H4 (cell line): ENCODE measurements at regions not wholly inside any gene's neighbourhood (a gene's known extent, or its start where the extent isn't known, plus 50 kb on each side); places are given as distances from the start of the nearest gene placed in this dataset.
"Not testable (repeated sequence)": the region's sequence is repeated elsewhere in the genome, so short reads cannot be mapped to it uniquely, and the experiment has no call there.

Experiments used
- DNase-seq: peaks from one replicate; pipeline ENCODE4 v3.0.0-alpha.2; 2015; ENCODE audit warnings: low spot score

DNA sequence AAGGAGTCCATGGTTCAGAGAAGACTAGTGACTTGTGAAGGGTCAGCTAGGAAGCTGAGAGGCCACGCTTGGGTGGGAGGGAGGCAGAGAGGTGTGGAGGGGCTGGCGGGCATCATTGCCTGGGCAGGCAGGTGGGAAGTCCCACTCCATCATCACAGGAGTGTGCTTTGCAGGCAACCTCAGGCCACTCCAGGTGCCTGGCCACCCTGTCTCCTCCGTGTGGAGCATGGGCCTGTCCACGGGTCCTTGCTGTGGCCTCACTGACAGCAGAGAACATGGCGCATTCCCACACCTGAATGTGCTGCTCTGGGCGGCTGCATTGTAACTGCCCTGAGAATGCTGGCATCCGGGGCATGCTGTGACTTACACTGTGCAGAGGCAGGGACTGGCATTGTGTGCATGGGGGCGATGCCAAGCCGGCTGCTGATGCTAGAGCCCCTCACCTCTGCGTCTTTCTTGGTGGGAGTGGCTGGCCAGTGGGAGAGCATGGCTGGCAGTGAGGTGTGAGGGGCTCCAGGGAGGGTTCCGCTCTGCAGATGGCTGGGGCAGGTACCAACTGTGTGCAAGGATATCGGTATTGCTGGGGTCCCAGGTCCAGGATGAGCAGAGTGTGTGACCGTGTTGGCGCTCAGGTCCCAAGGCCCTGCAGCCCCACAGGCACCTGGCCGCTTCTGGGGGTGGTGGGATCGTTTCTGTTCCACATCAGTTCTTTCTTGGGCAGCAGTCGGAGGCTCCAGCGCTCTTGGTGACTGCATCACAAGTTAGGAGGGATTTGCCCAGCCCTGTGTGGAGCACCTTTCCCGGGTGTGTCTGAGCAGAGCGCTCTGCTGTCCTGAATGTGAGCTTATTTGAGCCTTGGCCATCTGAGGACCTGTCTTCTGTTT, 94.8 kb downstream of the NPIPB11 start:
- DNase-seq, result no peak

DNA sequence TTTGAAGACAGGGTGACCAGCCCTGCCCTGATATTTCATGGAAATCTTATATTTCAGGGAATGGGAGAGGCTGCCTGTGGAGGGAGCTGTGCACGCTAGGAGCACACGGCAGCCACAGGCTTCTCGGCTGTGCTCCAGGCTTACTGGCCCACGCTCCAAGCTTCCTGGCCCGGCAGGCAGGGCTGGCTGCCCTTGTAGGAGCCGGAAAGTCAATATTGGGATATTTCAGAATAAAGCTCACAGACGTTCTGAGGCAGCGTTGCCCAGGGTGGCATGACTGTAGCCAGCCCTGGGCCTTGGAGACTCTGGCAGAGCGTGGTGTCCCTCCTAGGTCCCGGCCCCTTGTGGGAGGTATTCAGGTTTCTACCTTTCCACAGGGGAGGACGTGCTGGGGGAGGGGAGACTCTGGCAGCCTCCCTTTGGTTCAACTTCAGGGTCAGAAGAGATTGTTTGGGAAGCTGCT, 95.6 kb downstream of the NPIPB11 start:
- DNase-seq, result no peak

GRCh38 chr16:29310243-29310642, 96.3 kb downstream of the NPIPB11 start:
- not testable (repeated sequence) for DNase-seq

DNA sequence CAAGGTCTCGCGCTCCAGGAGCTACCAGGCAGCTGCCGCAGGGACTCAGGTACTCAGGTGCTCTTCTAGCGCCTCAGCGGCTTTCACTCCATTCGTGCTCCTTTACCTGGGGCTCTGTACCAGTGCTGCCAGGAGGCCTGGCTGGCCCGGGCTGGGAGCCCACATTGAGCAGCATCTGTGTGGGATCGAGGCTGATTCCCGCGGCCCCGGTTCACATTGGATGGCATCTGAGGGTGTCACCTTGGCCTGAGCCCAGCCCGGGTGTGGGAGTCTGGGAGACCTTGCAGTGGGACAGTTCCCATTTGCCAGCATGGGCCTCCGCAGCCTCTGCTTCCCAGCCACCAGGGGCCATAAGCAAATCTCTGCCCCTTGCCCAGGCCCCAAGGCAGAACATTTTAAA, 96.9 kb downstream of the NPIPB11 start:
- DNase-seq, result not testable (repeated sequence)

DNA sequence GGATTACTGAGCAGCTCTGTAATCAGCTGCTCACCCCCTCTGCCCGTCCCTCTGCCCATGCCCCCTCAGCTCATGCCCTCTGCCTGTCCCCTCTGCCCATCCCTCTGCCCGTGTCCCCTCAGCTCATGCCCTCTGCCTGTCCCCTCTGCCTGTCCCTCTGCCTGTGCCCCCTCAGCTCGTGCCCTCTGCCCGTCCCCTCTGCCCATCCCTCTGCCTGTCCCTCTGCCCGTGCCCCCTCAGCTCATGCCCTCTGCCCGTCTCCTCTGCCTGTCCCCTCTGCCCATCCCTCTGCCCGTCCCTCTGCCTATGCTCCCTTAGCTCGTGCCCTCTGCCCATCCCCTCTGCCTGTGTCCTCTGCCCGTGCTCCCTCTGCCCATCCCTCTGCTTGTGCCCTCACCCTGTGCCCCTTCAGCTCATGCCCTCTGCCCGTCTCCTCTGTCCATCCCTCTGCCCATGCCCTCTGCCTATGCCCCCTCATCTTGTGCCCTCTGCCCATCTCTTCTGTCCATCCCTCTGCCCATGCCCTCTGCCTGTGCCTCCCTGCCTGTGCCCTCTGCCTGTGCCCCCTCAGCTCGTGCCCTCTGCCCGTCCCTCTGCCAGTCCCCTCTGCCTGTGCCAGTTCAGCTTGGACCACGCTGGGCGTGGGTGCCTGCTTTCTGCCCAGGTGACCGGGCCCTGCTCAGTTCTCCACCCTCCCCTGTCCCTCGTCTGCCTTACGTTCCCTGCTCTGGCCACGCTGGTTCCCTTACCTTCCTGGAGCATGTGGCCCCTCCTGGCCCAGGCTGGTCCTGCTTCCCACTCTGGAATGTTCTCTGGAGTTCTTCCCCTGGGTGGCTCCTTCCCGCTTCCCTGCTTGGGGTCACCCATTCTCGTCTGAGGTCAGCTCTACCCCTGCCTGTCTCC, 97.6 kb downstream of the NPIPB11 start:
- no peak for DNase-seq

- DNase-seq, result peak; percentile 59
Observed at GRCh38 chr16:29307598-29308507, 98.7 kb downstream of the NPIPB11 start.

GRCh38 chr16:29306943-29307597, 99.4 kb downstream of the NPIPB11 start:
- no peak for DNase-seq

DNA sequence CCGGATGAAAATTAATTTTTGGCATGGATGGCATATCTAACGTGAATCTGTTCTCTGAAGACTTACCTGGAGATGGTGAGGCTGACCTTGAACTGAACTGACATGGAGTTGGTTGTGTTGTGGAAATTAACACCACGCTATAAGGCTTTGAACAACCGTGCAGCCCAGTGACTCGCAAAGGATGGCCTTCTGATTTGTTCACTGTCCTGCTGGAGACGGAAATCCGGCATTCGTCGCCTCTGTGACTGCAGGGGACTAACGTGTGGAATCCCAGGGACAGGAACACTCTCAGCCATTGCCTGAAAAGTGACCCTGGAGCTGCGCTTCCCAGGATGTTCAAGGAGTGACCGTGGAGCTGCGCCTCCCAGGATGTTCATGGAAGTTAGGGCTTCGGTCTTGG, 100.3 kb downstream of the NPIPB11 start:
- DNase-seq, result no peak

GRCh38 chr16:29305018-29305417, 101.5 kb downstream of the NPIPB11 start:
- not testable (repeated sequence) for DNase-seq

GRCh38 chr16:29304251-29304650, 102.3 kb downstream of the NPIPB11 start:
- no peak for DNase-seq

DNA sequence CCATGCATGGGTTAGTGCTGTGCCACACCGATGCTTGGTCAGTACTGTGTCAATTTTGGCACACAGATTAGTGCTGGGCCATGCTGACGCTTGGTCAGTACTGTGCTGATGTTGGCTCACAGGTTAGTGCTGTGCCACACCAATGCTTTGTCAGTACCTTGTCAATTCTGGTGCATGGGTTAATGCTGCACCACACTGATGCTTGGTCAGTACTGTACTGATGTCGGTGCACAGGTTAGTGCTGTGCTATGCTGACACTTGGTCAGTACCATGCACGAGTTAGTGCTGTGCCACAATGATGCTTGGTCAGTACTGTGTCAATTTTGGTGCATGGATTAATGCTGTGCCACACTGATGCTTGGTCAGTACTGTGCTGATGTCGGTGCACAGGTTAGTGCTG, 103.0 kb downstream of the NPIPB11 start:
- no peak for DNase-seq

DNA sequence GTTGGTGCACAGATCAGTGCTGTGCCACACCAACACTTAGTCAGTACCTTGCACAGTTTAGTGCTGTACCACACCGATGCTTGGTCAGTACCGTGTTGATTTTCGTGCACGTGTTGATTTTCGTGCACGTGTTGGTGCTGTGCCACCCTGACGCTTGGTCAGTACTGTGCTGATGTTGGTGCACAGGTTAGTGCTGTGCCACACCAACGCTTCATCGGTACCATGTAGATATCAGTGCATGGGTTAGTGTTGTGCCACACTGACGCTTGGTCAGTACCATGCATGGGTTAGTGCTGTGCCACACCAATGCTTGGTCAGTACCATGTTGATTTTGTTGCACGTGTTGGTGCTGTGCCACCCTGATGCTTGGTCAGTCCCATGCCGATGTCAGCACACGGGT, 103.5 kb downstream of the NPIPB11 start:
- DNase-seq, result no peak

DNA sequence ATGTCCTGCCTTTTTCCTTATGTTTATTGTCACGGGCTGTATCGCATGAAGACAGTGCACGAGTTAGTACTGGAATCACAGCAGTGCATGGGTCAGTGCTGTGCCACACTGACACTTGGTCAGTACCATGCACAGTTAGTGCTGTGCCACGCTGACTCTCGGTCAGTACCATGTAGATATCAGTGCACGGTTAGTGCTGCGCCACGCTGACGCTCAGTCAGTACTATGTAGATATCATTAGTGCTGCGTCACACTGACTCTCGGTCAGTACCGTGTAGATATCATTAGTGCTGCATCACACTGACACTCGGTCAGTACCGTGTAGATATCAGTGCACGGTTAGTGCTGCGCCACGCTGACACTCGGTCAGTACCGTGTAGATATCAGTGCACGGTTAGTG, 104.1 kb downstream of the NPIPB11 start:
- not testable (repeated sequence) for DNase-seq

GRCh38 chr16:29301662-29302285, 104.7 kb downstream of the NPIPB11 start:
- DNase-seq, result not testable (repeated sequence)

- not testable (repeated sequence) for DNase-seq
Observed at GRCh38 chr16:29300541-29301535, 105.7 kb downstream of the NPIPB11 start.

- DNase-seq, result peak; percentile 23
Observed at GRCh38 chr16:29300030-29300491, 106.5 kb downstream of the NPIPB11 start.

- not testable (repeated sequence) for DNase-seq
Observed at GRCh38 chr16:29298997-29299396, 107.5 kb downstream of the NPIPB11 start.

GRCh38 chr16:29298307-29298706, 108.2 kb downstream of the NPIPB11 start:
- DNase-seq, result not testable (repeated sequence)

DNA sequence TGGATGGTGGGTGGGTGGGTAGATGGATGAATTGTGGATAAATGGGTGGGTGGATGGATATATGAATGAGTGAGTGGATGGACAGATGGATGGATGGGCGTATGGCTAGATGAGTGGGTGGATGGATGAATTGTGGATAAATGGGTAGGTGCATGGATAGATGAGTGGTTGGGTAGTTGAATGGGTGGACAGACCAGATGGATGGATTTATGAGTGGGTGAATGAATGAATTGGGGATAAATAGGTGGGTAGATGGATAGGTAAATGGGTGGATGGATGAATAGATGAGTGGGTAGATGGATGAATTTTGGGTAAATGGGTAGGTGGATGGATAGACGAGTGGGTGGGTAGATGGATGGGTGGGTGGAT, 108.7 kb downstream of the NPIPB11 start:
- DNase-seq, result not testable (repeated sequence)
